HAP-1 (cell line): ENCODE measurements at regions not wholly inside any gene's neighbourhood (a gene's known extent, or its start where the extent isn't known, plus 50 kb on each side); places are given as distances from the start of the nearest gene placed in this dataset.
A peak's percentile ranks its signal among the peaks of the same experiment; 100 is the strongest.

Experiments
- DNase-seq, 2 experiments: peaks; one replicate each; pipeline ENCODE4 v3.0.0-alpha.2; 2016 to 2020; ENCODE audit warnings: low spot score in 2 of 2
- H3K27me3 ChIP-seq: fragments of 250-450 bp; sonication (Bioruptor Pico); 2 replicates; pipeline ENCODE4 v1.5.1; 2020; ENCODE audit warnings: low read depth, mild to moderate bottlenecking, moderate library complexity
- H3K36me3 ChIP-seq: fragments of 250-450 bp; sonication (Bioruptor Pico); replicated peaks from 2 replicates; pipeline ENCODE4 v1.5.1; 2020; ENCODE audit warnings: mild to moderate bottlenecking
- H3K4me1 ChIP-seq: fragments of 250-450 bp; sonication (Bioruptor Pico); 2 replicates; pipeline ENCODE4 v1.5.1; 2020; ENCODE audit warnings: mild to moderate bottlenecking
- H3K4me3 ChIP-seq: fragments of 250-450 bp; sonication (Bioruptor Pico); 2 replicates; pipeline ENCODE4 v1.5.1; 2020; ENCODE audit warnings: mild to moderate bottlenecking, moderate library complexity
- H3K9me3 ChIP-seq: fragments of 250-450 bp; sonication (Bioruptor Pico); 2 replicates; pipeline ENCODE4 v1.5.1; 2020; ENCODE audit warnings: mild to moderate bottlenecking, moderate library complexity
- in situ Hi-C: fragments of 300-500 bp; cut with MboI; formaldehyde crosslinking; loops from 3 replicates; pipeline ENCODE4 v1.14.3; 2020; ENCODE audit warnings: low sequenced_read_pairs, inconsistent platforms, mixed read lengths

GRCh38 chr6:25222006-25222678 lies 57.0 kb upstream of the CARMIL1 start:
- in situ Hi-C loops = no loop called here

GRCh38 chr6:25223490-25223991 lies 55.6 kb upstream of the CARMIL1 start:
- DNase-seq = peak; percentile 59 to 80
- H3K4me3 ChIP-seq = no peak overlapping the region
- in situ Hi-C loops = no loop called here

More at GRCh38 chr6:25222006-25222678, 57.0 kb upstream of the CARMIL1 start:
- H3K36me3 ChIP-seq = no peaks in the 10 kb centered on the region
- H3K9me3 ChIP-seq = no peaks in the 10 kb centered on the region
- peaks cover 4% of the 10 kb centered on the region for H3K4me1 ChIP-seq
- no peaks in the 10 kb centered on the region; the same call in 1 of the 2 replicates for H3K27me3 ChIP-seq
- H3K4me3 ChIP-seq = no peak overlapping the region
- no peak for DNase-seq

GRCh38 chr6:25224242-25224641 lies 54.9 kb upstream of the CARMIL1 start:
- peaks cover 4% of the 10 kb centered on the region for H3K4me1 ChIP-seq
- no peak for DNase-seq
- no peaks in the 10 kb centered on the region; the same call in 1 of the 2 replicates for H3K27me3 ChIP-seq
- no peaks in the 10 kb centered on the region for H3K9me3 ChIP-seq
- no peak overlapping the region for H3K4me3 ChIP-seq
- in situ Hi-C loops = no loop called here
- no peaks in the 10 kb centered on the region for H3K36me3 ChIP-seq

More at GRCh38 chr6:25223490-25223991, 55.6 kb upstream of the CARMIL1 start:
- Histone ChIP-seq H3K36me3 (no peaks in the 10 kb centered on the region), H3K27me3 (no peaks in the 10 kb centered on the region; the same call in 1 of the 2 replicates), H3K4me1 (peaks cover 4% of the 10 kb centered on the region), H3K9me3 (no peaks in the 10 kb centered on the region)

- Histone ChIP-seq H3K36me3 (no peaks in the 10 kb centered on the region), H3K4me1 (peaks cover 4% of the 10 kb centered on the region), H3K4me3 (no peak overlapping the region), H3K27me3 (no peaks in the 10 kb centered on the region; the same call in 1 of the 2 replicates), H3K9me3 (no peaks in the 10 kb centered on the region)
- in situ Hi-C loops = no loop called here
- DNase-seq = no peak
These were observed 51.3 kb upstream of the CARMIL1 start for GRCh38 chr6:25227854-25228253.
